ENCODE measurements at regions not wholly inside any gene's neighbourhood (a gene's known extent, or its start where the extent isn't known, plus 50 kb on each side); places are given as distances from the start of the nearest gene placed in this dataset.
"Not testable (repeated sequence)": the region's sequence is repeated elsewhere in the genome, so short reads cannot be mapped to it uniquely, and the experiment has no call there.

DNA sequence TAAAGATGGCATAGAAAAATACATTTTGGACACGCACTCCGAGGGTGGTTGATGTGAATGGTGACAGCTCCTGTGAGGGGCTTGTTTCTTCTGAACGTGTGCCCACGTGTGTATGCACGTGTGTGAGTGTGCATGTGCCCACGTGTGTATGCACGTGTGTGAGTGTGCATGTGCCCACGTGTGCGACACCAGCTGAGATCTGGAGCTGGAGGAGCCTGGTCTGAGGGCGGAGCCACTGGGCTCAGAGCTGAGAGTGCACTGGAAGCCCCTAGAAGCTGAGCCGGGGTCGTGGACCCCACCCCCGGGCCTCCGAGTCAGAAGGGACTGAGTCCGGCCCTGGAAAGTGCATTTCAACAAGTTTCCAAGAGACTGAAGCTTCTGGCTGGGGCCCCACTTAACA lies 282.5 kb upstream of the IRX4 start:
- no peak for ATAC-seq
- DNase-seq (ENCODE audit: low spot score), result no peak

DNA sequence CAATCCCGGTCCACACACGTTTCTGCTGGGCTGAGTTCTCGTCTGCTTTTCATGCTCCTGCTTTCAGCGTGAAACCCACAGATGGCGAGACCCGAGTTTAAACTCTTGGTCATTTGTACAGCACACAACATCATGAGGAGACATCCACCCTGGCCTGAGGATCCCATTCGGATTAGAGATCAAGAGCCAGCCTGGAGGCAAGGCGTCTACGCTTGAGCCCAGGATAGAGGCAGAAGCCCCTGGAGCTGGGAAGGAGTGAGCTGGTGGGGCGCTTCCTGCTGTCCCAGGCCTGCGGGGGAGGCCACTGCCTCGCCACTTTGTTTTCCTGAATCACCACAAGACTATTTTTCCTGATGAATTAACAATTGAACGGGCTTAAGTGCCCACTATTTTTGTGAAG lies 281.9 kb upstream of the IRX4 start:
- DNase-seq (ENCODE audit: low spot score) (no peak), ATAC-seq (no peak)

DNA sequence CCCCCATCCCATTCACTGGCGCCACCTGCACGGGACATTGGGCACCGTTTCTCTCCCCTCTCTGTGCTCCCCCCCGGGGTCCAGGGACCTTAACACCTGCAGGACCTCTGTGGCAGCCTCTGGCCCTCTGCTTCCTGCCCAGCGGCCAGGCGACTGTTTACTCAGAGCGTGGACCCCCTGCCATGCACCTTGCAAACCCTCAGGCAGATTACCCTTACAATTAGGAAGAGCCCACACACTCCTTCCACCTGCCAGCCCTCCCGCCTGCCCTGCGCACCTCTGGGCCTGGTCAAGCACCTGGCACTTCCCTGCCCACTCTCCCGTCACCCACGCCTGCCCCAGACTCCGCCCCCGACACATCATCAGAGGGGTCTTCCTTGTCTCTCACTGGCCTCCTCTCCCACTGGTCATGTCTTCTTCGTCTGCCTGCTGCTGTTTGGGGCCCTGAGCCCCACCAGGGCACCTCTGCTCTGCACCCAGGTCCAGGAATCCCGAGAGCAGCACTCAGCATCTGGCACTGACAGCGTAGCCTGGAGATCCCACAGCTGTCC lies 281.3 kb upstream of the IRX4 start:
- DNase-seq (ENCODE audit: low spot score) (no peak), ATAC-seq (no peak)

DNA sequence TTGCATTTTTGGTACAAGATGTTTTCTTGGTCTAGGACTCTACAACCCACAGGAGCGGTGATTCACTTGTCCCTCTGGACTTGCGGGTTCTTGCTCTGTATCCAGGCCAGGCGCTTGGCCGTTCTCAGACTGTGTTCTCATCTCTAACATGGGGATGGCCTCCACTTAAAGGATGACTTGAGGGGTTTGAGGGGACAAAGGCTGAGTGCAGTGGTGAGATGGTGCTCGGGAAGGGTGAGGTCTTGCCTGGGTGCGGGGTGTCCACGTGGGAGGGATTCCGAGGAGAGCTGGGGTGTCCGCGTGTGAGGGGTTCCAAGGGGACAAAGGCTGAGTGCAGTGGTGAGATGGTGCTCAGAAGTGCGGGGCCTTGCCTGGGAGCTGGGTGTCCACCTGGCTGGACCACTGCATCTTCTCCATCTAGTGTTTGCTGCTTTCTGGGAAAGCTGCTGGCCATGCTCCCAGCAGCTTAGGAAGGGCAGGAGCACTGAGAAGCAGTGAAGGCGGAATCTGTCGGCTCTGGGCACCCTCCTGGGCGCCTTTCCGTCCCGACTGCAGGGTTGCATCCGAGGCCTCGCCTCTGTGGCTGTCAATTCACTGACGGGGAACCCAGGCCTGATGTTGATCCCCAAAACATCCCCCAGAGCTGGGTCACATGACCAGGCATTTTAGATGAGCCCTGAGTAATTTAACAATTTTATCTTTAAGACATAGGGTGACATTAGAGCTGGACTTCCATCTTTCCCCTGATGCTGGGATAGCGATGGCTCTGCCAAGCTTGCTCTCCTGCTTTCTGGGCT lies 280.5 kb upstream of the IRX4 start:
- ATAC-seq (no peak), DNase-seq (ENCODE audit: low spot score) (no peak)

DNA sequence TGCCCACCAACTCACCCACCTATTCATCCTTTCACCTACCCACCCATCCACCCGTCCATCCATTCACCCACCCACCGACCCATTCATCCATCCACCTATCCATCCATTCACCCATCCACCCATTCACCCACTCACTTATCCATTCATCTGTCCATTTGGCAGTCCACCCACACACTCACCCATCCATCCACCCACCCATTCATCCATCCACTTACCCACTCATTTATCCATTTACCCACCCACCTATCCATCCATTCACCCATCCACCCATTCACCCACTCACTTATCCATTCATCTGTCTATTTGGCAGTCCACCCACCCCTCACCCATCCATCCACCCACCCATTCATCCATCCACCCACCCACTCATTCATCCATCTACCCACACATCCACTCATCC lies 278.1 kb upstream of the IRX4 start:
- no peak for DNase-seq (ENCODE audit: low spot score)
- ATAC-seq, result no peak

DNA sequence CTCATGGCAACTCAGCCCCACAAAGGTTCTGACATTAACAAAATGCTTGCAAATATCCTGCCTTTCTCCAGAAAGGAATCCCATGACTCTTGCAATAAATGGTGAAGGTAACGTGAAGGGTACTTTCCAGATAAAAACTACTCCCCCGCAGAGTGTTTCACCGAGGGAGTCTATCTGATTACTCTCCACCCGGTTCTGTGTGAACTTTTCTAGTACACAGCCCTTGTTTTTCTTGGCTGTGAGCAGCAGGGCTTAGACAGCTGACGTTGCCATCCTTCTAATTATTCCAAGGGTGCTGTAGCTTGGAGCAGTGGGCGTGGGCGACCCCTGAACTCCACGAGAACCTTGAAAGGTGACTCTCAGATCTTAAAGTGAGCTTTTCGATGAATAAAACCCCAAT lies 276.0 kb upstream of the IRX4 start:
- DNase-seq (ENCODE audit: low spot score) (no peak), ATAC-seq (no peak)

DNA sequence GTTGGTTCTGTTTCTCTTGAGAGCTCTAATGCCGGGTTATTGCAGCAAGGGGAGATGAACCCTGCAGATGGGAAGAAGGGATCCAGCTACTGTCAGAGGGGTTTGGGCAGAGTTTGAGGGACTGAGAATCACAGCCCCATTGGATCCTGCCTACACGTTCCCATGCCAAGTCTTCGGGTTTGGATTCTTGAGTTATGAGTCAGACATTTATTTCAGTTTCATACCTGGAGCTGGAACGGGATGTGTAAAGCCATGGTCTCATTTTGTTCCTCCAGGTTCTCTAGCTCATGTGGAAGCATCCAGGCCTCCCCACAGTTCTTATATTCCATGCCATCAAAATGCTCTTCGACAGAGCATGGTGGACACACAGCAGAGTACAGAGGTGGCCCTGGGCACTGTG lies 275.4 kb upstream of the IRX4 start:
- DNase-seq (ENCODE audit: low spot score), result no peak
- no peak for ATAC-seq

DNA sequence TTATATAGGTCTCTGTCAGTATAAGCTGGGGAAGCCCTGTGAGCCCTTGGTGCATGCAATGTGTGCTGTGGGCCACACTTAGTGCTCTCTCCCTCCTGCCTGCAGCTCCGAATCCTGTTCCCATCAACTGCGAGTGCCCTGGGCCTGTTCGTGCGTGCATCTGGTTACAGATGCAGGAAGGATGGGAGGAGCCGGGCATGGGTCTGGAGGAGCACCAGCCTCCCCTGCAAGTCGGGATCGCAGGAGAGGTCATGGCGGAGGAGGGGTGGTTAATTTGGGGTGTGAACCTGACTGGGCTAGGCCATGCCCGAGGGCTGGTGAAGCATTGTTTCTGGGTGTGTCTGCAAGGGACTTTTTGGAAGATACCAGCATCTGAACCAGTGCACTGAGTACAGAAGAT lies 274.6 kb upstream of the IRX4 start:
- ATAC-seq, result no peak

DNA sequence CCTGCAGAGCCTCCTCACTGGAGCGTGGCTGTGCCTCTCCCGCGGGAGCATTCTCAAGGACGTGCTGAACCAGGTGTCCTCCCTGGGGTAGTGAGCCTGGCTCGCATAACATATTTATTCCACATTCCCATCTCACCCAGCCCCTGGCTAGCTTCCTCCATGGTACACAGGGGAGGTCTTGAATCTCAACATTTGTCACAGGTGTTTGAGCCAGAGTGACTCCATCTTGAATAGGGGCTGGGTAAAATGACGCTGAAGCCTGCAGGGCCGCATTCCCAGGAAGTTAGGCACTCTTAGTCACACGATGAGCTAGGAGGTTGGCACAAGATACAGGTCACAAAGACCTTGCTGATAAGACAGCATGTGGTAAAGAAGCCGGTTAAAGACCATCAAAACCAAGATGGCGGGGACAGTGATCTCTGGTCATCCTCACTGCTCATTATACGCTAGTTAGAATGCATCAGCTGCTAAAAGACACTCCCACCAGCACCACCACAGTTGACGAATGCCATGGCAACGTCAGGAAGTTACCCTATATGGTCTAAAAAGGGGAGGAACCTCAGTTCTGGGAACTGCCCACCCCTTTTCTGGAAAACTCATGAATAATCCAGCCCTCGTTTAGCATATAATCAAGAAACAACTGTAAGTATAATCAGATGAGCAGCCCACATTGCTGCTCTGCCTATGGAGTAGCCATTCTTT lies 273.8 kb upstream of the IRX4 start:
- DNase-seq (ENCODE audit: low spot score) (no peak), ATAC-seq (no peak)

More for the DNA sequence above, 274.6 kb upstream of the IRX4 start:
- DNase-seq (ENCODE audit: low spot score), result no peak

DNA sequence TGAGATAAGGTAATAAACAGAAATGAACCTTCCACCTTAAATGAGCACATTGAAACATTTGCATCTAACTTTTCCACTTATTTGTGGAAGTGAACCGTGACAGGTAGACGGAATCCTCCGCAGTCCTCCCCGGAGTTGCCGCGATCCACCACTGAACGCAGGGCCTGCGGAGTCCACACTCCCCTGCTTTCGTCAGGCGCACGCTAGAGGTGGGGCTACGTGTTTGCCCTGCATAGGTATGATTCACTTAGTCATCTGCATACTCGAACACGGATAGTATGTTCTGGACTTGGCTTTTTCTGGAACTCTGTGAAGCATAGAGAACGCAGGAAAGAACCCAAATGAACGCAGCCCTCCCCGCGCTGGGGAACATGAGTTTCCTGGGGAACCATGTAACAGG lies 272.8 kb upstream of the IRX4 start:
- ATAC-seq, result no peak
- no peak for DNase-seq (ENCODE audit: low spot score)

DNA sequence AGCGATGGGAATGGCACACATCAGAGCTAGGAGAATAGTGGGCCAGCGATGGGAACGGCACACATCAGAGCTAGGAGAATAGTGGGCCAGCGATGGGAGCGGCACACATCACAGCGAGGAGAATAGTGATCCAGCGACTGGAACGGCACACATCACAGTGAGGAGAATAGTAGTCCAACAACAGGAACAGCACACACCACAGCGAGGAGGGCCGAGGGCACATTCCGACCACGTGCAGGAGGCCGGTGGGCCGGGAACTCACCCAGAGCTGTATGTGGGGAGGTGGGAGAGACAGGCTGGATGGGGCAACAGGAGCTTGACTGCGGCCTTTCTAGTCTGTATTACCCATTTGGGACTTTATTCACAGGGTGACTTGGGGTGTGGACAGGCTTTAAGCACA lies 271.1 kb upstream of the IRX4 start:
- DNase-seq (ENCODE audit: low spot score) (no peak), ATAC-seq (no peak)

DNA sequence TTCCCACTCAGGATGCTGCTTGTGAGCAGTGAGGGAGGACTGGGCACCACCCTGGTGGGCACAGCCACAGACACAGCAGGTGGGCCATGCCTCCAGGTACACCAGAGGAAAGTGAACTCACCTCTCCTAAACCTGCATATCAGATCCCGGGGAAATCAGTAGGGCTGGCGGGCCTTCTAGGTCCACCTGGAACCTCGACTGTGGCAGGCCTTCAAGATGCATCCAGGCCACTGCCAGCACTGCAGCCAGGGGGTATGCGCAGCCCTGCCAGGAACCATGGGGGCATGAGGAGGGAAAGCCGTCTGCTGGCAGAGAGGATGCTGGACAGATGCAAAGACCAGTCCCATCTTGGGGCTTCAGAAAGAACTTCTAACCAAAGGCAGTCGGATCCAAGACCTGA lies 270.6 kb upstream of the IRX4 start:
- ATAC-seq (no peak), DNase-seq (ENCODE audit: low spot score) (no peak)

DNA sequence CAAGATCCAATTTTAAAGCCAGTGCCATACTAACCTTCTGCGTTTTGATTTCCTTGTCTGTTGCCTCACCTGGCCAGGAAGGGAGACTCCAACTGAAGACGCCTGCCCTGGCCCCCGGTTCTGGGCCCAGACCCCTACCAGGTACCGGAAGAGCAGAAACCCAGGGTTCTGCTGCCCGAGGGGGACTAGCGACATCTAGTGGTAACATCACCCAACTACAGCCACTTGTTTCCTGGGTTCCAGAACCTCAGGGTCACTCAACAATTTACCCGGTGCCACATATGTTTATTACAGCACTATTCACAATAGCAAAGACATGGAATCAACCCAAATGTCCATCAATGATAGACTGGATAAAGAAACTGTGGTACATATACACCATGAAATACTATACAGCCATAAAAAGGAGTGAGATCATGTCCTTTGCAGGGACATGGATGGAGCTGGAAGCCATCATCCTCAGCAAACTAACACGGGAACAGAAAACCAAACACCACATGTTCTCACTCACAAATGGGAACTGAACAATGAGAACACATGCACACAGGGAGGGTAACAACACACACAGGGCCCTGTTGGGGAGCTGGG lies 268.7 kb upstream of the IRX4 start:
- DNase-seq (ENCODE audit: low spot score), result not testable (repeated sequence)
- peak; percentile 35 for ATAC-seq

DNA sequence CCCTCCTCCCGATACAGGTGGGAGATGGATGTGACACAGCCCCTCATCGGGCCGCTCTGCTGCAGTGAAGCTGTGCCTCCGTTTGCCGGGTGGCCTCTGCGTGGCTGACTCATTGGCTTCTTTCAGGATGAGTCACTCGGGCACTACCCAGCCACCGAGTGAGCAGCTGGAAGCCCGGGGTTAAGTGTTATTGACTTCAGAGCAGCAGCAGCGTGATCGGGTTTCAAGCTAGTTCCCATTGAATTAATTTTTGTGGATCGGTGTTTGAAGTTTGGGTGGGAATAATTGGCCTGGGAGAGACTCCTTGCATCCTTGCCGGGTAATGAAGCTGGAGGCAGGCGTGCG lies 266.4 kb upstream of the IRX4 start:
- ATAC-seq, result no peak
- DNase-seq (ENCODE audit: low spot score), result no peak

DNA sequence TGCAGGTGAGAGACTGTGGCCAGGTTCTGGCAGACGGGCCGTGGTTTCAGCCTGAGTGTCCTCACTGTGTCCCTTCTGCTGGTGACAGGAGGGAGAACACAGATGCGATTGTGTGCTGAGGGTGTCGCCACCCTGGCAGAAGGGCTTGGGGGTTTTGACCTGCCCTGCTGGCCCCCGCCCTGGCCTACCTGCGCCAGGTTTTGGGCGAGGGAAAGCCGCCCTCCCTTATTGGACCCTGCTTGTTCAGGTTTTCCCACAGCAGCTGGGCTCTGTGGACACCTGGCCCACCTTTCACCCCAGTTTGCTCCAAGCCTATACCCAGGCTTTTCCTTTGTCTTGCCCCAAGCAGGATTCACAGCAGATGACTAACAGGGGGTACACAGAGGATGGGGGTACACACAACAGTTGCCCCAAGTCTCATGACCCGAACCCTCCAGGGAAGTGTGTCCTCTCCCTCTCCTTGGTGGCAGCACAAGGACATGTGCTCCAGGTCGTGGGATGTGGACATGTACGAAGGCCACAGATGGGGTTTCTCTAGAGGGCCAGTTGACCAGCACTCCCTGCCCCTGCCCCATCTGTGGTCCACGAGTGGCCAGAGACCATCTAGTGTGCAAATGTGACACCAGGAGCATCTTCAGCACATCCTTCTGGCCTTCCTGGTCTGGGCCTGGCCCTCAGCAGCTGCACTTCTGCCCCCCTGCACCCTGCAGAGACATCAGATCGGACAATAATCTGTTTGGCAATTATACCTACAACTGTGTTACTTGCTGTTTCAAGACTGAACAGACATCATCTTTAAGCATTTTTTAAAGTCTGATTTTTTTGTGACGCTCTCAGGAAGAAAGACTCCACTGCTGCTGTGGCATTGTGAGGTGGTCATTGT lies 265.8 kb upstream of the IRX4 start:
- DNase-seq (ENCODE audit: low spot score) (no peak), ATAC-seq (no peak)

DNA sequence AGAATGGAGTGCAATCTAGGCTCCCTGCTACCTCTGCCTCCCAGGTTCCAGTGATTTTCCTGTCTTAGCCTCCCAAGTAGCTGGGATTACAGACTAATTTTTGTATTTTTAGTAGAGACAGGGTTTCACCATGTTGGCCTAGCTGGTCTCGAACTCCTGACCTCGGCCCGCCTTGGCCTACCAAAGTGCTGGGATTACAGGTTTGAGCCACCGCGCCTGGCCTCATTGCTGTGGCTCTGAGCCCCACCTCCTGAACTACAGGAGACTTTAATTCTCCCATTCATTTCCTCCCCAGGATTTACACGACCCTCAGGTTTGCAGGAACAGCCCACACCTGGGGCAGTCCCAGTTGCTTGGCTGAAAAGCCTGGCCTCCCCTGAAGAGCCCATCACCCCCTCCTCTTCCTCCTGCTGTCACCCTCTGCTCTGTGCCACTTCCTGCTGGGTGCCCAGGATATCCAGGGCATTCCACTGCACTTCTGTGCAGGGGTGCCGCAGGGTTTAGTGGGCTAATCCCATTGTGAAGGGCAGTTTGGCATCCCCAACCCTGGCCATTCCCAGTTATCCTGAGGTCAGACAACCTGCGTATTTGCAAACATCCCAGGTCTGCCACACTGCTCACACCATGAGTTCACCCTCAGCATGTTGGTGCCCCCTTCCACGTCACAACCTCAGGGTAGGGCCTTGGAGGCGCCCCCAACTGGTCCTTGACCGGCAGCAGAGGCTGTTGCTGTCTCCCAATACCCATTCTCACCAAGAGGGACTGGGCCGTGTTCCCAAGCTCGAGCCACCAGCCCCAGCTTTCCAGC lies 265.0 kb upstream of the IRX4 start:
- ATAC-seq, result no peak
- no peak for DNase-seq (ENCODE audit: low spot score)

DNA sequence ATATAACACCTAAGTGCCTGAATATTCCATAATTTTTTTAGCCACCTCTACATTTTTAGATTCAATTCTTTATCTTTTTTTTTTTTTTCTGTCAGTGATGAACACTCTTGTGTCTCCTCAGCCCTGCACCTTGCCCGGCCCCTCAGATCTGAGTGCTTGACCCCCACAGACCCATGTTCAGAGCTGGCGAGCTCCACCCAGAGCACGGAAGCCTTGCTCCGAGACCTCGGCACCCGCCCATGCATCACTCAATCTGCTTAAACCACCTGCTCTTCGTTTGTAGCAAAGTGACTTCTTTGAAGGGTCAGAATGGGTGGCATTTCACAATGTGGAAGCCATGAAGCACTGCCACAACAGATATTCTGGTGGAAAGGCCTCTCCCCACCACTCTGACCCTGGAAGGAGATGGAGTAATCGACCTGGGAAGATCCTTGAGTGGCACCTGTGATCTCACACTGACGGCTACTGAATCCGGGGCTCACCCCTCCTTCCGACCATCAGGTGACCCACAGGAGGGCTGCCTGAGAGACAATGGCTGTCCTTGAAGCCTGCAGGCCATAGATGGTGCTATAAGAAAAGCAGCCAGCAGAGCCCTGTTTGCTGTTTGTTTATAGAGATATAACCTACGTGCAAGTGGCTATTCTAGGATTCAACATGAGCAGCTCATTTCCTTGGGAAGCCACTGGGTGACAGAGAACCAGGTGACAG lies 261.1 kb upstream of the IRX4 start:
- ATAC-seq (no peak), DNase-seq (ENCODE audit: low spot score) (no peak)

DNA sequence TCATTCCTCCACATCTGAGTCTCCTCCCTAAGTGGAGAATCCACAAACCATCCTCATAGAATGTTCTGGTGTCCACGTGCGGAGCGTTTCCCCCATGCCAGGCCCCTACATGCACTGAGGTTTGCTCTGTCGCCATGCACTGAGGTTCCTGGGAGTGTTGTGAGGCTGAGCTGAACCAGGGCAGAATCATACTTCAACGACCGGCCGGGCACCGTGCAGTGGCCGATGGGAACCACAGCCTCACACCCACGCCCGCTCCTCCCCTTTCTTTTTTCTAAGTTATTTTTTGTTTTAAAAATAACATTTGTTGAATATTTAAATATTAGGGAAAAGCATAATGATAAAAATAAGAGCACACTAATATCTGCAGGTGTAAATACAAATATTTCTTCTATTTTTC lies 260.4 kb upstream of the IRX4 start:
- no peak for ATAC-seq
- no peak for DNase-seq (ENCODE audit: low spot score)

DNA sequence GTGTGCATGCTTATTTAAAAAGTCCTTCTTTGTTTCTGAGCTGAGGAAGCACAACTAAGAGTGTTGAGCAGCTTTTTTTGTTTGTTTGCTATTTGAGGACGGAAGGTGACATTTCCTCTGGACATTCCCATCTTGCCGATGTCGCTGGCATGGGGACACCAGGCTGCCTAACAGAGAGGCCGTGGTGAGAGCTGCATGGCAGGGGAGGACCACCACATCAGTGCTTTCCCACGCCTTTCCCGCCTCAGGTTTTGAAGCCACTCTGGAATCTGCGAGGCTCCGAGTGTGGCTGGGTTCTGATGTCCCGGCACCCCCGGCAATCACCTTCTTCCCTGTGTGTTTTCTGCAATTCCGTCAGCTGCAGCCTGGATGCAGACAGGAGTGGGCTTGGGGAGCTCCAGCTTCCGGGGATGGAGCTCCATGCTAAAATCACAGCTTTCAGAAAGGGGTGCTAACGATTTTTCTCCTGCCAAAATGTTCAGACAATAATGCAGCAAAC lies 259.8 kb upstream of the IRX4 start:
- ATAC-seq (no peak), DNase-seq (ENCODE audit: low spot score) (no peak)
